H1 (cell line): ENCODE measurements at regions not wholly inside any gene's neighbourhood (a gene's known extent, or its start where the extent isn't known, plus 50 kb on each side); places are given as distances from the start of the nearest gene placed in this dataset.

Experiments
- CTCF ChIA-PET: fragments of 300-600 bp; sonication (Branson Sonifier 250); formaldehyde crosslinking; loops from one replicate; lab custom pipeline; 2021; ENCODE audit not compliant: partially characterized antibody; lab: Charles Lee
- POLR2A ChIA-PET: fragments of 300-600 bp; sonication (Branson Sonifier 250); formaldehyde crosslinking; loops from one replicate; lab custom pipeline; 2021; ENCODE audit warnings: inconsistent platforms; ENCODE audit not compliant: partially characterized antibody; lab: Charles Lee
- DNase-seq, 2 experiments: peaks; one replicate each; pipeline versions ENCODE4 v3.0.0 to v3.0.0-alpha.2; 2010 to 2022; ENCODE audit warnings: low spot score in 2 of 2, low read depth in 1 of 2, mixed read lengths in 1 of 2
- FAIRE-seq: peaks from 2 replicates; lab custom pipeline; 2011; peaks lifted over from hg19 to GRCh38; lab: Jason Lieb, UNC
- H2AFZ ChIP-seq: 2 replicates; pipeline ENCODE4 v1.8.1; 2012; ENCODE audit warnings: low read length, inconsistent platforms
- H2AK5ac ChIP-seq: 2 replicates; pipeline ENCODE4 v1.6.1; 2013; ENCODE audit warnings: low read depth, low read length
- H2BK120ac ChIP-seq: replicated peaks from 2 replicates; pipeline ENCODE3; 2013; ENCODE audit warnings: low read depth, low read length, inconsistent platforms
- H2BK12ac ChIP-seq: 2 replicates; pipeline ENCODE4 v1.6.1; 2013; ENCODE audit warnings: low read depth, low read length
- H2BK15ac ChIP-seq: 2 replicates; pipeline ENCODE4 v1.6.1; 2013; ENCODE audit warnings: low read length
- H2BK20ac ChIP-seq: 2 replicates; pipeline ENCODE4 v1.6.1; 2013; ENCODE audit warnings: low read length
- H2BK5ac ChIP-seq: 2 replicates; pipeline ENCODE4 v1.6.1; 2013; ENCODE audit warnings: low read depth, low read length
- H3K14ac ChIP-seq: 2 replicates; pipeline ENCODE4 v1.6.1; 2013; ENCODE audit warnings: inconsistent platforms; ENCODE audit not compliant: insufficient read length
- H3K18ac ChIP-seq: 2 replicates; pipeline ENCODE4 v1.6.1; 2013; ENCODE audit warnings: low read length; ENCODE audit errors: extremely low read depth
- H3K23ac ChIP-seq: 2 replicates; pipeline ENCODE4 v1.6.1; 2013; ENCODE audit warnings: inconsistent platforms; ENCODE audit not compliant: insufficient read length
- H3K23me2 ChIP-seq: 2 replicates; pipeline ENCODE4 v1.6.1; 2013; ENCODE audit warnings: low read depth, low read length
- H3K27ac ChIP-seq: 2 replicates; pipeline ENCODE4 v1.6.1; 2011; ENCODE audit warnings: low read depth, low read length, inconsistent platforms
- H3K27me3 ChIP-seq, 4 experiments: replicated peaks in 1 of 4; 1 replicate in 1 of 4; 2 replicates in 3 of 4; pipeline versions ENCODE4 v1.6.1 to v1.8.1; 2011 to 2013; ENCODE audit warnings: low read length in 3 of 4, mild to moderate bottlenecking in 3 of 4, inconsistent platforms in 2 of 4, mixed read lengths in 2 of 4, moderate library complexity in 1 of 4; ENCODE audit not compliant: control insufficient read depth in 3 of 4, insufficient read depth in 3 of 4; ENCODE audit errors: extremely low read depth in 1 of 4
- H3K36me3 ChIP-seq, 4 experiments: 2 replicates each; pipeline versions ENCODE4 v1.6.1 to v1.8.1; 2011 to 2013; ENCODE audit warnings: mild to moderate bottlenecking in 4 of 4, low read length in 3 of 4, moderate library complexity in 2 of 4, control low read depth in 1 of 4, inconsistent platforms in 1 of 4; ENCODE audit not compliant: insufficient read depth in 4 of 4, control insufficient read depth in 2 of 4
- H3K4ac ChIP-seq: replicated peaks from 2 replicates; pipeline ENCODE3; 2013; ENCODE audit warnings: low read length, low read depth, mixed read lengths, inconsistent platforms; ENCODE audit not compliant: insufficient read length
- H3K4me1 ChIP-seq, 4 experiments: replicated peaks in 1 of 4; 1 replicate in 1 of 4; 2 replicates in 3 of 4; pipeline versions ENCODE4 v1.6.1 to v1.8.1; 2011 to 2013; ENCODE audit warnings: low read length in 3 of 4, inconsistent platforms in 2 of 4, mixed read lengths in 1 of 4; ENCODE audit not compliant: insufficient read depth in 4 of 4, control insufficient read depth in 3 of 4
- H3K4me2 ChIP-seq, 2 experiments: 2 replicates each; pipeline versions ENCODE4 v1.6.1 to v1.8.1; 2011 to 2013; ENCODE audit warnings: low read depth in 2 of 2, low read length in 2 of 2, control low read depth in 1 of 2, inconsistent platforms in 1 of 2, mild to moderate bottlenecking in 1 of 2; ENCODE audit not compliant: insufficient read depth in 1 of 2
- H3K4me3 ChIP-seq, 4 experiments: fragments of 200-600, 300-600 bp in 1 of 4; sonication (generic), shearing (Covaris generic), sonication (Bioruptor Twin) in 1 of 4; 2 replicates each; pipeline versions ENCODE4 v1.5.1 to v1.8.1; 2011 to 2016; ENCODE audit warnings: low read length in 4 of 4, low read depth in 3 of 4, control low read depth in 2 of 4, inconsistent platforms in 2 of 4, mild to moderate bottlenecking in 2 of 4, mixed read lengths in 1 of 4, moderate library complexity in 1 of 4; ENCODE audit not compliant: insufficient read depth in 2 of 4; ENCODE audit errors: extremely low read depth in 1 of 4
- H3K56ac ChIP-seq: replicated peaks from 2 replicates; pipeline ENCODE3; 2013; ENCODE audit warnings: low read depth, mild to moderate bottlenecking, mixed read lengths, low read length, inconsistent platforms; ENCODE audit not compliant: insufficient read length
- H3K79me1 ChIP-seq: 2 replicates; pipeline ENCODE4 v1.6.1; 2013; ENCODE audit warnings: low read depth, low read length, control low read depth
- H3K79me2 ChIP-seq, 2 experiments: 2 replicates each; pipeline versions ENCODE4 v1.6.1 to v1.8.1; 2012 to 2013; ENCODE audit warnings: low read length in 2 of 2, mild to moderate bottlenecking in 2 of 2, inconsistent platforms in 1 of 2; ENCODE audit not compliant: insufficient read depth in 2 of 2, control insufficient read depth in 1 of 2
- H3K9ac ChIP-seq, 4 experiments: replicated peaks in 1 of 4; 1 replicate in 1 of 4; 2 replicates in 3 of 4; pipeline versions ENCODE4 v1.6.1 to v1.8.1; 2011 to 2013; ENCODE audit warnings: low read depth in 3 of 4, low read length in 3 of 4, control low read depth in 2 of 4, mild to moderate bottlenecking in 2 of 4, moderate library complexity in 2 of 4, inconsistent platforms in 1 of 4; ENCODE audit errors: extremely low read depth in 1 of 4
- H3K9me3 ChIP-seq, 2 experiments: 2 replicates each; pipeline versions ENCODE4 v1.6.1 to v1.8.1; 2012 to 2013; ENCODE audit warnings: mild to moderate bottlenecking in 2 of 2, moderate library complexity in 2 of 2, control low read depth in 1 of 2, inconsistent platforms in 1 of 2, low read depth in 1 of 2, low read length in 1 of 2, mixed read lengths in 1 of 2; ENCODE audit not compliant: insufficient read depth in 2 of 2
- H4K20me1 ChIP-seq, 2 experiments: replicated peaks in 1 of 2; 2 replicates each; pipeline versions ENCODE3 to v1.8.1; 2011 to 2013; ENCODE audit warnings: inconsistent platforms in 2 of 2, low read length in 2 of 2, mild to moderate bottlenecking in 1 of 2; ENCODE audit not compliant: insufficient read depth in 2 of 2, control insufficient read depth in 1 of 2
- H4K5ac ChIP-seq: 2 replicates; pipeline ENCODE4 v1.6.1; 2013; ENCODE audit warnings: low read length, low read depth, mixed read lengths, inconsistent platforms; ENCODE audit not compliant: insufficient read length
- H4K8ac ChIP-seq: 2 replicates; pipeline ENCODE4 v1.8.0; 2013; ENCODE audit warnings: mild to moderate bottlenecking, moderate library complexity, low read length, inconsistent platforms; ENCODE audit not compliant: insufficient read depth; ENCODE audit errors: extremely low read depth
- H4K91ac ChIP-seq: replicated peaks from 2 replicates; pipeline ENCODE3; 2013; ENCODE audit warnings: low read length, mixed read lengths, inconsistent platforms; ENCODE audit not compliant: insufficient read length
- CBX8 ChIP-seq: fragments of 300-800, 300-1000 bp; sonication (generic); IDR thresholded peaks from 2 replicates; pipeline ENCODE4 v1.7.1; 2016; ENCODE audit warnings: low read depth, low read length, borderline replicate concordance
- NANOG ChIP-seq: IDR thresholded peaks from 2 replicates; pipeline ENCODE4 v1.6.1; 2011; ENCODE audit warnings: low read length, low read depth, mild to moderate bottlenecking, inconsistent platforms; ENCODE audit not compliant: insufficient read depth, poor library complexity, severe bottlenecking
- RAD21 ChIP-seq, 2 experiments: IDR thresholded peaks in 1 of 2; conservative IDR thresholded peaks in 1 of 2; 2 replicates each; pipeline ENCODE4 v1.6.1; 2011; ENCODE audit warnings: low read depth in 2 of 2, low read length in 2 of 2, improper control_type of control experiment in 1 of 2, inconsistent platforms in 1 of 2, mild to moderate bottlenecking in 1 of 2, moderate library complexity in 1 of 2
- RNF2 ChIP-seq: fragments of 200-900, 300-1000 bp; sonication (generic); IDR thresholded peaks from 2 replicates; pipeline ENCODE4 v1.7.1; 2016; ENCODE audit warnings: borderline replicate concordance, low read depth, mild to moderate bottlenecking, antibody characterized with exemption, low read length; ENCODE audit not compliant: poor library complexity, severe bottlenecking; ENCODE audit errors: missing control alignments
- SIX5 ChIP-seq: IDR thresholded peaks from 2 replicates; pipeline ENCODE4 v1.6.1; 2011; ENCODE audit warnings: mild to moderate bottlenecking, low read depth, low read length
- SP2 ChIP-seq: IDR thresholded peaks from 2 replicates; pipeline ENCODE4 v1.6.1; 2012; ENCODE audit warnings: mild to moderate bottlenecking, low read length, inconsistent platforms
- SUZ12 ChIP-seq: fragments of 200-600 bp; sonication (generic); IDR thresholded peaks from 2 replicates; pipeline ENCODE4 v1.6.1; 2012; ENCODE audit warnings: mild to moderate bottlenecking, inconsistent platforms, low read length, moderate library complexity, mixed read lengths
- ZNF274 ChIP-seq: IDR thresholded peaks from 2 replicates; pipeline ENCODE4 v1.7.0; 2012; ENCODE audit warnings: low read length, borderline replicate concordance; ENCODE audit errors: extremely low read depth
- WGBS, 2 experiments: shearing (Covaris generic) in 1 of 2; methylation state at CpG; one replicate each; pipeline versions ENCODE4 v1.1.6 to v1.1.7; 2013 to 2015; ENCODE audit warnings: low lambda C conversion rate in 2 of 2, mixed read lengths in 2 of 2, inconsistent platforms in 1 of 2, low coverage in 1 of 2, missing lambda C conversion rate in 1 of 2; ENCODE audit not compliant: insufficient replicate concordance in 2 of 2, insufficient coverage in 1 of 2, insufficient read length in 1 of 2; ENCODE audit errors: extremely low coverage in 1 of 2, missing lambda C conversion rate in 1 of 2; 5-methylcytosine and 5-hydroxymethylcytosine counted together
- TF ChIP-seq, protein P1 (sequence below): IDR thresholded peaks from 2 replicates; pipeline ENCODE4 v1.6.1; 2012; ENCODE audit warnings: low read length, inconsistent platforms

- Histone ChIP-seq H3K23ac (no peak overlapping the region), H3K23me2 (no peaks in the 10 kb centered on the region), H4K5ac (no peak overlapping the region), H2AFZ (no peak overlapping the region), H3K9ac (no peak overlapping the region), H2BK20ac (no peak overlapping the region), H2BK15ac (no peak overlapping the region), H3K14ac (no peak overlapping the region), H3K79me1 (no peaks in the 10 kb centered on the region), H4K20me1 (no peaks in the 10 kb centered on the region), H3K4me2 (no peak overlapping the region), H3K56ac (no peak overlapping the region), H3K4ac (no peak overlapping the region), H3K18ac (no peak overlapping the region), H3K27me3 (no peaks in the 10 kb centered on the region), H2AK5ac (no peak overlapping the region), H3K9me3 (no peaks in the 10 kb centered on the region), H4K91ac (no peak overlapping the region), H3K4me1 (no peaks in the 10 kb centered on the region), H2BK5ac (no peak overlapping the region), H3K27ac (no peak overlapping the region), H2BK12ac (no peak overlapping the region), H3K79me2 (no peaks in the 10 kb centered on the region), H3K36me3 (no peaks in the 10 kb centered on the region), H4K8ac (no peak overlapping the region), H2BK120ac (no peak overlapping the region), H3K4me3 (no peak overlapping the region)
- DNase-seq: no peak
- ChIA-PET CTCF (interaction anchor here (2.4 kb wide), 1 partner anchor 9 kb away, joined by 16 read pairs; no protein-coding TSS in a partner anchor), POLR2A (no interaction called here)
- no peak for FAIRE-seq
- 93% methylated on average over 1 of the region's 1 CpG; no CpG with 5 or more reads in 1 of the 2 experiments for WGBS, 2 experiments
- TF ChIP-seq SIX5 (no peak), ZNF274 (no peak), SP2 (no peak), RNF2 (no peak), SUZ12 (no peak), CBX8 (no peak), RAD21 (IDR thresholded peaks at IDR 0.05 in 1 of 2, conservative IDR thresholded peaks at IDR 0.05 in 1 of 2; ENCODE audit: low read depth in 2 of 2, low read length in 2 of 2) (no peak), NANOG (no peak)
- TF ChIP-seq, protein P1, sequence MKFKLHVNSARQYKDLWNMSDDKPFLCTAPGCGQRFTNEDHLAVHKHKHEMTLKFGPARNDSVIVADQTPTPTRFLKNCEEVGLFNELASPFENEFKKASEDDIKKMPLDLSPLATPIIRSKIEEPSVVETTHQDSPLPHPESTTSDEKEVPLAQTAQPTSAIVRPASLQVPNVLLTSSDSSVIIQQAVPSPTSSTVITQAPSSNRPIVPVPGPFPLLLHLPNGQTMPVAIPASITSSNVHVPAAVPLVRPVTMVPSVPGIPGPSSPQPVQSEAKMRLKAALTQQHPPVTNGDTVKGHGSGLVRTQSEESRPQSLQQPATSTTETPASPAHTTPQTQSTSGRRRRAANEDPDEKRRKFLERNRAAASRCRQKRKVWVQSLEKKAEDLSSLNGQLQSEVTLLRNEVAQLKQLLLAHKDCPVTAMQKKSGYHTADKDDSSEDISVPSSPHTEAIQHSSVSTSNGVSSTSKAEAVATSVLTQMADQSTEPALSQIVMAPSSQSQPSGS: no peak
Measured at GRCh38 chr14:83291714-83292113, 1758.1 kb upstream of the SEL1L start.
